Transverse colon (tissue), 4 donors: ENCODE measurements at regions not wholly inside any gene's neighbourhood (a gene's known extent, or its start where the extent isn't known, plus 50 kb on each side); places are given as distances from the start of the nearest gene placed in this dataset.

ENCODE experiments used
- DNase-seq: peaks from one replicate; pipeline ENCODE4 v3.0.0-alpha.2; 2019
- H3K27ac ChIP-seq, 4 donors: fragments of 200-600 bp; sonication (generic); 2 replicates each; pipeline ENCODE4 v1.5.1; 2016 to 2018; ENCODE audit warnings: inconsistent platforms in 4 of 4
- H3K27me3 ChIP-seq: fragments of 200-600 bp; sonication (generic); 2 replicates; pipeline ENCODE4 v1.5.1; 2017; ENCODE audit warnings: inconsistent platforms
- H3K36me3 ChIP-seq, 4 donors: fragments of 200-600 bp; sonication (generic); 2 replicates each; pipeline ENCODE4 v1.5.1; 2017 to 2019; ENCODE audit warnings: inconsistent platforms in 4 of 4
- H3K4me1 ChIP-seq, 4 donors: fragments of 200-600 bp; sonication (generic); 2 replicates each; pipeline ENCODE4 v1.5.1; 2017 to 2020; ENCODE audit warnings: inconsistent platforms in 4 of 4
- H3K4me3 ChIP-seq, 4 donors: fragments of 200-600 bp; sonication (generic); 1 replicate in 1 of 4; 2 replicates in 3 of 4; pipeline versions ENCODE4 v1.5.1 to v1.6.1; 2017 to 2019; ENCODE audit warnings: inconsistent platforms in 4 of 4
- H3K9me3 ChIP-seq, 2 donors: fragments of 200-600 bp; sonication (generic); 2 replicates each; pipeline ENCODE4 v1.5.1; 2017 to 2019; ENCODE audit warnings: inconsistent platforms in 2 of 2
- CTCF ChIP-seq, 5 experiments: fragments of 200-600 bp in 3 of 5; fragments of 450-650 bp in 2 of 5; sonication (generic) in 3 of 5; IDR thresholded peaks; 1 replicate in 2 of 5; 2 replicates in 3 of 5; pipeline ENCODE4 v1.5.1; 2016 to 2017; ENCODE audit warnings: antibody characterized with exemption in 5 of 5, inconsistent platforms in 3 of 5, mild to moderate bottlenecking in 2 of 5, moderate library complexity in 1 of 5
- EP300 ChIP-seq: sonication (generic); formaldehyde crosslinking; IDR thresholded peaks from one replicate; pipeline ENCODE4 v1.6.1; 2017; ENCODE audit warnings: antibody characterized with exemption, low read depth
- POLR2A ChIP-seq: fragments of 450-650 bp; IDR thresholded peaks from one replicate; pipeline ENCODE4 v1.6.1; 2016; ENCODE audit warnings: antibody characterized with exemption, mild to moderate bottlenecking, moderate library complexity
- POLR2AphosphoS5 ChIP-seq, 3 donors: sonication (generic); formaldehyde crosslinking; IDR thresholded peaks; one replicate each; pipeline ENCODE4 v1.6.1; 2016; ENCODE audit warnings: antibody characterized with exemption in 3 of 3
- WGBS, 2 donors: methylation state at CpG; one replicate each; pipeline ENCODE4 v1.1.5; 2018; ENCODE audit warnings: low coverage in 1 of 2; 5-methylcytosine and 5-hydroxymethylcytosine counted together
- in situ Hi-C, 4 donors: fragments of 200-750 bp; cut with MboI; loops; one replicate each; pipeline versions ENCODE4 v1.15.0 to v1.15.1; 2017; ENCODE audit warnings: low sequenced_read_pairs in 3 of 4, low pct_ligation_motif_present in 1 of 4, low pct_unique_long_range_greater_than_20kb in 1 of 4
- intact Hi-C: fragments of 100-400 bp; cut with DNase I; formaldehyde crosslinking; loops from one replicate; pipeline ENCODE4 v1.15.1; 2023; ENCODE audit warnings: low total_unique reads

GRCh38 chr12:107486140-107486892 is 199.3 kb upstream of the PWP1 start:
- Histone ChIP-seq H3K36me3 (no peaks in the 10 kb centered on the region), H3K4me3 (no peak overlapping the region), H3K27me3 (no peaks in the 10 kb centered on the region), H3K27ac (no peak overlapping the region), H3K4me1 (peaks cover 0 to 6% (median 2%) of the 10 kb centered on the region in 4 donors), H3K9me3 (no peaks in the 10 kb centered on the region)
- no peak for DNase-seq
- WGBS, 2 donors, result 47 to 61% methylated on average over 2 of the region's 2 CpGs
- intact Hi-C loops (no loop called here), in situ Hi-C loops (no loop called here)
- TF ChIP-seq POLR2AphosphoS5 (IDR thresholded peaks at IDR 0.05), result no peak
- TF ChIP-seq POLR2A, result no peak
- no peak for TF ChIP-seq CTCF (IDR thresholded peaks at IDR 0.05)
- TF ChIP-seq EP300, result no peak

GRCh38 chr12:107487011-107487680 is 198.5 kb upstream of the PWP1 start:
- WGBS, 2 donors, result 82% methylated on average over 2 of the region's 2 CpGs; no CpG with 5 or more reads in 1 of the 2 donors
- no peak for DNase-seq
- TF ChIP-seq POLR2A, result no peak
- no peak for TF ChIP-seq EP300

GRCh38 chr12:107488666-107489065 is 196.9 kb upstream of the PWP1 start:
- H3K27ac ChIP-seq, result no peak overlapping the region
- in situ Hi-C loops (no loop called here), intact Hi-C loops (no loop called here)
- TF ChIP-seq CTCF (IDR thresholded peaks at IDR 0.05) (no peak), EP300 (no peak)
- no peaks in the 10 kb centered on the region for H3K27me3 ChIP-seq
- peaks cover 0 to 19% (median 10%) of the 10 kb centered on the region in 4 donors for H3K4me1 ChIP-seq
- H3K9me3 ChIP-seq, result no peaks in the 10 kb centered on the region
- 69 to 80% methylated on average over 2 of the region's 2 CpGs for WGBS, 2 donors
- no peaks in the 10 kb centered on the region for H3K36me3 ChIP-seq
- H3K4me3 ChIP-seq, result no peak overlapping the region
- DNase-seq, result no peak

More at GRCh38 chr12:107487011-107487680, 198.5 kb upstream of the PWP1 start:
- Histone ChIP-seq H3K4me3 (no peak overlapping the region), H3K36me3 (no peaks in the 10 kb centered on the region), H3K9me3 (no peaks in the 10 kb centered on the region), H3K27ac (no peak overlapping the region), H3K4me1 (peaks cover 0 to 9% (median 2%) of the 10 kb centered on the region in 4 donors), H3K27me3 (no peaks in the 10 kb centered on the region)
- in situ Hi-C loops (no loop called here), intact Hi-C loops (no loop called here)

GRCh38 chr12:107490010-107490409 is 195.6 kb upstream of the PWP1 start:
- WGBS, 2 donors, result 20 to 77% methylated on average over 1 to 3 of the region's 3 CpGs

More at GRCh38 chr12:107490010-107490409, 195.6 kb upstream of the PWP1 start:
- no peak for TF ChIP-seq EP300
- TF ChIP-seq POLR2A, result no peak
- no peak for TF ChIP-seq CTCF (IDR thresholded peaks at IDR 0.05)
- no peak for TF ChIP-seq POLR2AphosphoS5 (IDR thresholded peaks at IDR 0.05)
- Histone ChIP-seq H3K9me3 (no peaks in the 10 kb centered on the region), H3K27me3 (no peaks in the 10 kb centered on the region), H3K27ac (no peak overlapping the region), H3K4me3 (no peak overlapping the region), H3K36me3 (no peaks in the 10 kb centered on the region), H3K4me1 (peaks cover 0 to 19% (median 10%) of the 10 kb centered on the region in 4 donors)
- intact Hi-C loops (no loop called here), in situ Hi-C loops (no loop called here)
- no peak for DNase-seq
